HCT116 (cell line): ENCODE measurements at regions not wholly inside any gene's neighbourhood (a gene's known extent, or its start where the extent isn't known, plus 50 kb on each side); places are given as distances from the start of the nearest gene placed in this dataset.

ENCODE experiments used
- ATAC-seq: fragments of 200-7000 bp; cut with Tn5 transposase; 2 replicates; pipeline ENCODE4 v1.9.1; 2020; ENCODE audit warnings: mild to moderate bottlenecking, moderate library complexity
- BruUV-seq: library from RNA; stranded (reverse); fragments of 400-500 nt; replicated peaks from 2 replicates; lab custom pipeline; 2021; lab: Mats Ljungman, UMichigan
- CTCF ChIA-PET: fragments of 300-600 bp; sonication (Branson Sonifier 250); formaldehyde crosslinking; loops from one replicate; lab custom pipeline; 2021; ENCODE audit warnings: antibody characterized with exemption; lab: Charles Lee
- POLR2A ChIA-PET: fragments of 300-600, 350-600 bp; sonication (Branson Sonifier 250); formaldehyde crosslinking; loops from one replicate; lab custom pipeline; 2021; ENCODE audit warnings: antibody characterized with exemption; lab: Charles Lee
- RAD21 ChIA-PET, 2 experiments: fragments of 300-600 bp; sonication (Branson Sonifier 250); formaldehyde crosslinking; loops; one replicate each; lab custom pipeline; 2023; ENCODE audit warnings: low total read pairs in 2 of 2; ENCODE audit not compliant: uncharacterized antibody in 2 of 2, unreplicated experiment in 2 of 2, low non-redundant PET in 1 of 2; lab: Charles Lee
- DNase-seq: peaks from one replicate; pipeline ENCODE4 v3.0.0-alpha.2; 2010; ENCODE audit warnings: low read depth, low spot score
- H2AFZ ChIP-seq: fragments of 200-600 bp; shearing (Covaris generic), sonication (generic); 2 replicates; pipeline ENCODE4 v1.6.1; 2017; ENCODE audit warnings: low read depth, mixed run types, mixed read lengths, antibody characterized with exemption, low read length; ENCODE audit not compliant: poor library complexity, severe bottlenecking
- H3K27ac ChIP-seq: 2 replicates; pipeline ENCODE4 v1.5.1; 2012; ENCODE audit warnings: low read depth, low read length
- H3K27me3 ChIP-seq: fragments of 200-600 bp; sonication (generic); 2 replicates; pipeline ENCODE4 v1.6.1; 2016; ENCODE audit warnings: mixed run types, low read length, mixed read lengths; ENCODE audit not compliant: insufficient read depth
- H3K36me3 ChIP-seq, 2 experiments: fragments of 200-500 bp in 1 of 2; fragments of 200-600 bp in 1 of 2; sonication (Bioruptor generic) in 1 of 2; sonication (generic) in 1 of 2; 2 replicates each; pipeline versions ENCODE4 v1.5.1 to v1.6.1; 2014 to 2016; ENCODE audit warnings: low read length in 2 of 2, inconsistent platforms in 1 of 2, mixed read lengths in 1 of 2, mixed run types in 1 of 2; ENCODE audit not compliant: insufficient read depth in 2 of 2, control insufficient read depth in 1 of 2
- H3K4me1 ChIP-seq, 2 experiments: fragments of 200-600 bp in 1 of 2; sonication (generic) in 1 of 2; 2 replicates each; pipeline versions ENCODE4 v1.5.1 to v1.6.1; 2012 to 2017; ENCODE audit warnings: low read length in 2 of 2, inconsistent platforms in 1 of 2, mild to moderate bottlenecking in 1 of 2, mixed read lengths in 1 of 2, mixed run types in 1 of 2, moderate library complexity in 1 of 2; ENCODE audit not compliant: insufficient read depth in 2 of 2, control insufficient read depth in 1 of 2
- H3K4me2 ChIP-seq: fragments of 200-600 bp; sonication (generic); 2 replicates; pipeline ENCODE4 v1.6.1; 2017; ENCODE audit warnings: mixed run types, low read length, mixed read lengths
- H3K4me3 ChIP-seq, 2 experiments: fragments of 200-600 bp in 1 of 2; sonication (generic) in 1 of 2; replicated peaks in 1 of 2; 2 replicates each; pipeline ENCODE4 v1.5.1; 2011 to 2016; ENCODE audit warnings: low read length in 2 of 2, control low read depth in 1 of 2, low read depth in 1 of 2, mild to moderate bottlenecking in 1 of 2, mixed read lengths in 1 of 2, mixed run types in 1 of 2
- H3K79me2 ChIP-seq: fragments of 200-600 bp; sonication (generic); 2 replicates; pipeline ENCODE4 v1.6.1; 2017; ENCODE audit warnings: mild to moderate bottlenecking, mixed run types, low read length, moderate library complexity, mixed read lengths; ENCODE audit not compliant: insufficient read depth
- H3K9ac ChIP-seq: fragments of 200-600 bp; sonication (generic); 2 replicates; pipeline ENCODE4 v1.6.1; 2016; ENCODE audit warnings: low read length, mixed read lengths
- H3K9me2 ChIP-seq: fragments of 200-600 bp; sonication (generic), shearing (Covaris generic); 2 replicates; pipeline ENCODE4 v1.6.1; 2017; ENCODE audit warnings: mixed run types, mild to moderate bottlenecking, moderate library complexity; ENCODE audit not compliant: insufficient read depth
- H3K9me3 ChIP-seq, 2 experiments: fragments of 200-500 bp in 1 of 2; fragments of 200-600 bp in 1 of 2; sonication (Bioruptor generic) in 1 of 2; sonication (generic) in 1 of 2; 2 replicates each; pipeline ENCODE4 v1.6.1; 2014 to 2017; ENCODE audit warnings: low read length in 2 of 2, mixed read lengths in 2 of 2, inconsistent platforms in 1 of 2, low read depth in 1 of 2, mild to moderate bottlenecking in 1 of 2, mixed run types in 1 of 2, moderate library complexity in 1 of 2; ENCODE audit not compliant: control insufficient read depth in 1 of 2, insufficient read depth in 1 of 2
- H4K20me1 ChIP-seq: fragments of 200-600 bp; sonication (generic), shearing (Covaris generic); 2 replicates; pipeline ENCODE4 v1.6.1; 2017; ENCODE audit warnings: mixed run types, mild to moderate bottlenecking, moderate library complexity; ENCODE audit not compliant: insufficient read depth
- CEBPB ChIP-seq: IDR thresholded peaks from 2 replicates; pipeline ENCODE4 v1.6.1; 2012; ENCODE audit warnings: low read depth
- POLR2A ChIP-seq: IDR thresholded peaks from 2 replicates; pipeline ENCODE4 v1.7.0; 2011; ENCODE audit warnings: borderline replicate concordance; ENCODE audit not compliant: insufficient read depth, insufficient read length; ENCODE audit errors: extremely low read depth
- RAD21 ChIP-seq: IDR thresholded peaks from 2 replicates; pipeline ENCODE4 v1.6.1; 2012; ENCODE audit warnings: low read depth, mild to moderate bottlenecking
- TCF7L2 ChIP-seq: IDR thresholded peaks from 2 replicates; pipeline ENCODE4 v1.7.0; 2011; ENCODE audit warnings: borderline replicate concordance, inconsistent platforms; ENCODE audit not compliant: insufficient read depth, insufficient read length; ENCODE audit errors: extremely low read depth
- YY1 ChIP-seq: IDR thresholded peaks from 2 replicates; pipeline ENCODE4 v1.6.1; 2011; ENCODE audit warnings: low read length, low read depth, moderate library complexity, mild to moderate bottlenecking; ENCODE audit not compliant: insufficient replicate concordance; ENCODE audit errors: extremely low read depth
- intact Hi-C: fragments of 100-400 bp; cut with micrococcal nuclease; formaldehyde crosslinking; loops from 2 replicates; pipeline ENCODE4 v1.10.0; 2022
- TF ChIP-seq, protein P1 (sequence below), 3 experiments: fragments of 200-600 bp in 1 of 3; sonication (generic) in 1 of 3; IDR thresholded peaks in 2 of 3; conservative IDR thresholded peaks in 1 of 3; 2 replicates each; pipeline ENCODE4 v1.5.1; 2012 to 2017; ENCODE audit warnings: low read depth in 2 of 3, low read length in 2 of 3, antibody characterized with exemption in 1 of 3, borderline replicate concordance in 1 of 3, control low read depth in 1 of 3, mild to moderate bottlenecking in 1 of 3, mixed read lengths in 1 of 3, mixed run types in 1 of 3, moderate library complexity in 1 of 3; ENCODE audit not compliant: insufficient read depth in 1 of 3
- TF ChIP-seq, protein P2 (sequence below): IDR thresholded peaks from 2 replicates; pipeline ENCODE4 v1.6.1; 2012

DNA sequence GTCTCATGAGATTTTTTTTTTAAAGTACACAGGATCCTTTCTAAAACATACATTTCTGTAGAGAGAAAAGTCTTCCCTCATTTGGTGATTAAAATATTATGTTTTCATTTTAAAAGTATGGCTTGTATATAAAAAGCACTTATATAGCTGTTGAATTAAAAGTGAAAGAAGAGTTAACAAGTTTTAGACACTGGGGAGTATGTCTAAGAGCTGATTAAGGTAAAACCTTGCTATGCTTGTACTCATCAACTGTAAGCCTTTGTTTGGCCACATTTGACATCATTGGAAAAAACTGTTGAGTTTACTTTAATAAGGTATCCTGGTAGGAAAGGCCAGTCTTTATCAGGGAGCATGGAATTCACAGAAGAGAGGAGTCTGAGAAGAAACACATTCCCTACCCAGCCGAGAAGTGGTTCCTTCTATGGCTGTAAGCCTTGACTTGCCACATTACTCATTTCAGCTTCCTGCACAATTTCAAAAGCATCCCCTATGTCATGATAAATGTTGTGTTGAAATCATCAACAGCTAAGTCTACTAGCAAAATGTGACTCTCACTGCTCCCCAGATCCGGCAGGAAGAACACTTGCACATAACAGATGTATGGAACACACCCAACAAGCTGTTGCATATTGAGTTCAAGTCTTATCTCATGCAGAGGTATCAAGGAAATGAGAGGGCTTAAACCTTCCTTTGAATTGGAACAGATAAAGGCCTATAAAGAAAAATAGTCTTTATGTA is 171.8 kb upstream of the CDK1 start:
- Histone ChIP-seq H3K4me2 (no peak overlapping the region), H3K9ac (no peak overlapping the region), H3K4me3 (no peak overlapping the region), H3K79me2 (no peaks in the 10 kb centered on the region), H3K4me1 (peaks cover 0 to 6% of the 10 kb centered on the region in 2 experiments; a peak in 2 of 4 replicates), H2AFZ (no peak overlapping the region), H3K9me3 (no peaks in the 10 kb centered on the region), H3K9me2 (no peaks in the 10 kb centered on the region), H3K27ac (no peak overlapping the region), H4K20me1 (no peaks in the 10 kb centered on the region), H3K27me3 (no peaks in the 10 kb centered on the region), H3K36me3 (no peaks in the 10 kb centered on the region)
- TF ChIP-seq TCF7L2: no peak
- TF ChIP-seq POLR2A: no peak
- TF ChIP-seq RAD21: no peak
- TF ChIP-seq CEBPB: no peak
- TF ChIP-seq, protein P1, sequence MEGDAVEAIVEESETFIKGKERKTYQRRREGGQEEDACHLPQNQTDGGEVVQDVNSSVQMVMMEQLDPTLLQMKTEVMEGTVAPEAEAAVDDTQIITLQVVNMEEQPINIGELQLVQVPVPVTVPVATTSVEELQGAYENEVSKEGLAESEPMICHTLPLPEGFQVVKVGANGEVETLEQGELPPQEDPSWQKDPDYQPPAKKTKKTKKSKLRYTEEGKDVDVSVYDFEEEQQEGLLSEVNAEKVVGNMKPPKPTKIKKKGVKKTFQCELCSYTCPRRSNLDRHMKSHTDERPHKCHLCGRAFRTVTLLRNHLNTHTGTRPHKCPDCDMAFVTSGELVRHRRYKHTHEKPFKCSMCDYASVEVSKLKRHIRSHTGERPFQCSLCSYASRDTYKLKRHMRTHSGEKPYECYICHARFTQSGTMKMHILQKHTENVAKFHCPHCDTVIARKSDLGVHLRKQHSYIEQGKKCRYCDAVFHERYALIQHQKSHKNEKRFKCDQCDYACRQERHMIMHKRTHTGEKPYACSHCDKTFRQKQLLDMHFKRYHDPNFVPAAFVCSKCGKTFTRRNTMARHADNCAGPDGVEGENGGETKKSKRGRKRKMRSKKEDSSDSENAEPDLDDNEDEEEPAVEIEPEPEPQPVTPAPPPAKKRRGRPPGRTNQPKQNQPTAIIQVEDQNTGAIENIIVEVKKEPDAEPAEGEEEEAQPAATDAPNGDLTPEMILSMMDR (IDR thresholded peaks at IDR 0.05 in 2 of 3, conservative IDR thresholded peaks at IDR 0.05 in 1 of 3; ENCODE audit: borderline replicate concordance in 1 of 3, insufficient read depth in 1 of 3, low read depth in 2 of 3, low read length in 2 of 3): no peak
- no peak for TF ChIP-seq YY1
- TF ChIP-seq, protein P2, sequence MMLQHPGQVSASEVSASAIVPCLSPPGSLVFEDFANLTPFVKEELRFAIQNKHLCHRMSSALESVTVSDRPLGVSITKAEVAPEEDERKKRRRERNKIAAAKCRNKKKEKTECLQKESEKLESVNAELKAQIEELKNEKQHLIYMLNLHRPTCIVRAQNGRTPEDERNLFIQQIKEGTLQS: no peak
- DNase-seq: no peak
- no TSS peak for BruUV-seq
- POLR2A ChIA-PET: no interaction called here
- intact Hi-C loops: no loop called here
- CTCF ChIA-PET: no interaction called here
- RAD21 ChIA-PET: no interaction called here
- no peak for ATAC-seq
